ENCODE measurements at regions not wholly inside any gene's neighbourhood (a gene's known extent, or its start where the extent isn't known, plus 50 kb on each side); places are given as distances from the start of the nearest gene placed in this dataset.

DNA sequence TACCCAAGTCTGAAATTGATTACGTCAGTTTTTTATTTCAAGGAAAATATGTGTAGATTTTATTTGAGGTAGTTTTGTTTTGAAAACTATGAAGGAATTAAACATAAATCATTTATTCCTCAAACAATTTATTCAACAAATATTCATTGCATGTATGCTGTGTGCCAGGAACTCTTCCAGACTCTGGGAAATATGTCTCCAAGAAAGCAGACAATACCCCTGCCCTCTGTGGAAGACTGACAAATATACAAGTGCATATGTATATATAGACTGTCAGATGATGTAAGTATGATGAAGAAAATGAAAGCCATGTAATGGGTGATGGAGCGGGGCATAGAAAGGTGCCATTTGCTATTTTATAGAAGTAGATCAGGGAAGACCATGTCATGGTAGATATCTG is 889.5 kb downstream of the USP25 start:
- H3K4me1 ChIP-seq: peaks cover 0 to 6% of the 10 kb centered on the region in 2 donors
- DNase-seq (ENCODE audit: low spot score): no peak
- H3K27me3 ChIP-seq: no peaks in the 10 kb centered on the region
- no peaks in the 10 kb centered on the region for H3K36me3 ChIP-seq
- no peak overlapping the region for H3K27ac ChIP-seq
- H3K4me3 ChIP-seq: no peak overlapping the region
- no peaks in the 10 kb centered on the region for H3K9me3 ChIP-seq
- no peak for TF ChIP-seq CTCF (IDR thresholded peaks at IDR 0.05)

DNA sequence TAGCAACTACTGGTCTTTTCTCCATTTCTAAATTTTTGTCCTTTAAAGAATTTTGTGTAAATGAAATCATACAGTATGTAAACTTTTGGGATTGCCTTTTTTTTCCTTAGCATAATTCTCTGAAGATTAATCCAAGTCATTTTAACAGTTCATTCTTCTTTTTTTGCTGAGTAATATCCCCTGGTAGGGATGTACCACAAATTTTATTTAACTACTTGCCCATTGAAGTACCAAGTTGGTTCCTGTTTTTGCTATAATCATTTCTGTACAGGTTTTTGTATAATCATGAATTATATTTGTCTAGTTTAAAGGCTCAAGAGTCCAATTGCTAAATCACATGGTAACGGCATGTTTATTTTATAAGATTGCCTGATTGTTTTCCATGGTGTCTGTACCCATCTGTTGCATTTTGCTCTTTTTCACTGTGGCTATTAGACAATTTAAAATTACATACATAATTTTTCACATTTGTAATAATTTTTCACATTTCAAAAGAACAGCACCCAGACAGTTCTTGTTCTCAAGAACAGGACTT is 891.1 kb downstream of the USP25 start:
- no peaks in the 10 kb centered on the region for H3K27me3 ChIP-seq
- H3K9me3 ChIP-seq: no peaks in the 10 kb centered on the region
- no peak for DNase-seq (ENCODE audit: low spot score)
- H3K4me3 ChIP-seq: no peak overlapping the region
- no peak for TF ChIP-seq CTCF (IDR thresholded peaks at IDR 0.05)
- H3K36me3 ChIP-seq: no peaks in the 10 kb centered on the region
- H3K4me1 ChIP-seq: peaks cover 0 to 6% of the 10 kb centered on the region in 2 donors
- no peak overlapping the region for H3K27ac ChIP-seq

DNA sequence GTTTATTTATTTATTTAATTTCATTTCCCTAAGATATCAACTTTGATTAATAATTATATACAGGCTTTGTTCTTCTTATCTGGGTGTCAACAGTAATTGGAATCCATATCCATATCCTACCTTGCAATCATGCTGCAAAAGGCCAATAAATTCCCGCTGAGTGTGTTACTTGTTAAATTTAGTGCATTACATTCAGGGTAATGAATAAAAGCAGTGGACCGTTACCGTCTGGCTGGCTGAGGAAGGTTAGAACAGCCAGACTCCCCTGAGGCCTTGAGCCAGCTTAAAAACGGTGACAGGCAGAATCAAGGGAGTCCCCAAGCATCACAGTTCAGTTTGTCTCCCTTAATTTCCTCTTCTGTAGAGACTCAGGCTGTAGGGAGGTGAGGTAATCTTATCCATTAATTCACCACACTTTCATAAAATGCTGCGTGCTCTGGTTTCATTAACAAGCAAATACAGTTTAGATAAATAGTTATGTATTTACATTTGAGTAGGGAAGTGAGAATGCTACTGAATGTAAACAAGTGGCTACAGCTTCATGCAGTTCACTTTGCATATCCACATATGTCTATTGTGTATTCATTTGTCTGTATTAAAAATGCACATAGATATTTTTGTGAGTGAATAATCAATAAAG is 888.2 kb upstream of the CXADR start:
- no peak for TF ChIP-seq CTCF (IDR thresholded peaks at IDR 0.05)
- no peak for DNase-seq (ENCODE audit: low spot score)

DNA sequence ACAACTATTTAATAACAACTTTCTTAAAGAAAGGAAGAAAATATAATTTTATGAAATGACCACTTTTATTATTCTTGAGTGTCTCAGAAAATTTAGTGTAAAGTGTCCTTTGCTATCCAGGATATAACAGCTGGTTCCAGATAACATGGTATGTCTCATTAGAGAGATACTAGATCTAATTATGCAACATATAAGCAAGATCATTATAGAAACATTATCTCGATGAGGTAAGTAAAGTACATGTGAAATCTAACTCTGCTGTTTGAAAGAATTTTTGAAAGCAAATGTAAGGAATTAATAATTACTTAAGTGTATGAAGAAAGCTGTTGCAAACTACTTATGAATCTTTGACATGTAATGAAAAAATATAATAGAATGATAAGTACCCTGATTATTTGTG is 887.4 kb upstream of the CXADR start:
- TF ChIP-seq CTCF (IDR thresholded peaks at IDR 0.05): no peak
- Histone ChIP-seq H3K9me3 (no peaks in the 10 kb centered on the region), H3K4me1 (no peaks in the 10 kb centered on the region), H3K36me3 (no peaks in the 10 kb centered on the region), H3K4me3 (no peak overlapping the region), H3K27ac (no peak overlapping the region), H3K27me3 (no peaks in the 10 kb centered on the region)
- no peak for DNase-seq (ENCODE audit: low spot score)

More for the DNA sequence above, 888.2 kb upstream of the CXADR start:
- Histone ChIP-seq H3K9me3 (no peaks in the 10 kb centered on the region), H3K27ac (no peak overlapping the region), H3K27me3 (no peaks in the 10 kb centered on the region), H3K4me1 (no peaks in the 10 kb centered on the region), H3K36me3 (no peaks in the 10 kb centered on the region), H3K4me3 (no peak overlapping the region)

DNA sequence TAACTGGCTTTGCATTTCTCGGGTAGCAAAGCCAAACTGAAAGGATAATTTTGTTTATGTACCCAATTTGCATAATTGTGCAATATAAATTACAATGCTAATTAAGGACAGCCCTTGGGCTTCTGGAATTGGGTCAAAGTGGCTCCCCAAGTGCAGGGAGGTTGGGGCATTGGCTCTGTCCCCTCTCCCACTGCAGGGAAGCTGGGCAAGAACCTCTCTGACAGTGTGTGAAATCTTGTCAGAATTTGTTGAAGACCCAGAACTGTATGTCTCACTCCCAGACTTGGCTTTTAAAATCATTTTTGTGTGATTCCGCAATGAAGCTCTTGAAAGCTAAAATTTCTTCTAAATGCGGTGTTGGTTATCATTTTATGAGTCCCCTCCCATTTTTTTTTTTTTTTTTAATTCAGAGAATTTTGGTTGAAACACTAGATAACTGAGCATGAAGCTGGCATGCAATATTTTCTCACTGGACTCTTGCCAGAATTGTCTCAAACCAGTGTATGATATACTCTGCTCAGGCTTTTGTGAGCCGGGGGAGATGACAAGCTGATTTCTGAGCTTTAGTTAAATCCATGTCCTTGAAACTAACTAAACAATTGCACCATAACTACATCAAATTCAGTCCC is 878.9 kb upstream of the CXADR start:
- Histone ChIP-seq H3K4me3 (no peak overlapping the region), H3K27ac (peak overlapping the region in 1 of 2 donors; percentile 36), H3K27me3 (no peaks in the 10 kb centered on the region), H3K4me1 (peaks cover 0 to 14% of the 10 kb centered on the region in 2 donors), H3K36me3 (no peaks in the 10 kb centered on the region), H3K9me3 (no peaks in the 10 kb centered on the region)
- no peak for DNase-seq (ENCODE audit: low spot score)
- no peak for TF ChIP-seq CTCF (IDR thresholded peaks at IDR 0.05)
